SKM-1 treated with dmso at 0.1 percent for 144 hours (cell line): ENCODE measurements at regions not wholly inside any gene's neighbourhood (a gene's known extent, or its start where the extent isn't known, plus 50 kb on each side); places are given as distances from the start of the nearest gene placed in this dataset.
"Not testable (repeated sequence)": the region's sequence is repeated elsewhere in the genome, so short reads cannot be mapped to it uniquely, and the experiment has no call there.

Experiments
- DNase-seq: peaks from one replicate; lab custom pipeline; 2025; ENCODE audit not compliant: unreplicated experiment; lab: John Stamatoyannopoulos, UW

- no peak for DNase-seq
Observed at GRCh38 chr2:142395291-142395690, 264.5 kb upstream of the LRP1B start.

GRCh38 chr2:142380372-142380771 lies 249.6 kb upstream of the LRP1B start:
- no peak for DNase-seq

- not testable (repeated sequence) for DNase-seq
Observed at GRCh38 chr2:142362069-142362468, 231.3 kb upstream of the LRP1B start.

- DNase-seq, result no peak
Observed at GRCh38 chr2:142347751-142348150, 216.9 kb upstream of the LRP1B start.

GRCh38 chr2:142339261-142339660 lies 208.4 kb upstream of the LRP1B start:
- DNase-seq, result no peak

- DNase-seq, result no peak
Observed at GRCh38 chr2:142332196-142332595, 201.4 kb upstream of the LRP1B start.

GRCh38 chr2:142330458-142330857 lies 199.6 kb upstream of the LRP1B start:
- no peak for DNase-seq

GRCh38 chr2:142325870-142326269 lies 195.1 kb upstream of the LRP1B start:
- DNase-seq, result no peak

- no peak for DNase-seq
Observed at GRCh38 chr2:142323206-142323605, 192.4 kb upstream of the LRP1B start.

GRCh38 chr2:142321706-142322280 lies 191.0 kb upstream of the LRP1B start:
- no peak for DNase-seq

- DNase-seq, result no peak
Observed at GRCh38 chr2:142320067-142320466, 189.3 kb upstream of the LRP1B start.

GRCh38 chr2:142316049-142316448 lies 185.2 kb upstream of the LRP1B start:
- no peak for DNase-seq

GRCh38 chr2:142315346-142315745 lies 184.5 kb upstream of the LRP1B start:
- no peak for DNase-seq

- DNase-seq, result no peak
Observed at GRCh38 chr2:142314164-142314563, 183.3 kb upstream of the LRP1B start.

GRCh38 chr2:142310530-142310929 lies 179.7 kb upstream of the LRP1B start:
- no peak for DNase-seq

- no peak for DNase-seq
Observed at GRCh38 chr2:142308744-142309143, 177.9 kb upstream of the LRP1B start.

GRCh38 chr2:142307616-142308115 lies 176.8 kb upstream of the LRP1B start:
- DNase-seq, result no peak

GRCh38 chr2:142307086-142307485 lies 176.3 kb upstream of the LRP1B start:
- DNase-seq, result no peak

GRCh38 chr2:142306131-142306530 lies 175.3 kb upstream of the LRP1B start:
- no peak for DNase-seq

- DNase-seq, result no peak
Observed at GRCh38 chr2:142300517-142300916, 169.7 kb upstream of the LRP1B start.

- DNase-seq, result no peak
Observed at GRCh38 chr2:142299021-142299420, 168.2 kb upstream of the LRP1B start.

GRCh38 chr2:142294225-142294624 lies 163.4 kb upstream of the LRP1B start:
- no peak for DNase-seq

GRCh38 chr2:142291969-142292368 lies 161.2 kb upstream of the LRP1B start:
- DNase-seq, result no peak
